Activated T-cell treated with anti-CD3 and anti-CD28 coated beads, Interleukin-2, amount 50 U/mL, for 24 hours (primary cell): ENCODE measurements at regions not wholly inside any gene's neighbourhood (a gene's known extent, or its start where the extent isn't known, plus 50 kb on each side); places are given as distances from the start of the nearest gene placed in this dataset.

Source experiments
- DNase-seq: peaks from one replicate; pipeline ENCODE4 v3.0.0-alpha.2; 2020
- H3K27ac Mint-ChIP-seq: 2 replicates; pipeline ENCODE4 v1.8.0; 2020; ENCODE audit warnings: mild to moderate bottlenecking, mixed read lengths
- H3K27me3 Mint-ChIP-seq: 2 replicates; pipeline ENCODE4 v1.8.0; 2020; ENCODE audit warnings: mixed read lengths
- H3K36me3 Mint-ChIP-seq: 2 replicates; pipeline ENCODE4 v1.8.0; 2020; ENCODE audit warnings: low read depth, mixed read lengths
- H3K4me1 Mint-ChIP-seq: 2 replicates; pipeline ENCODE4 v1.8.0; 2020; ENCODE audit warnings: low read depth, mixed read lengths
- H3K4me3 Mint-ChIP-seq: 2 replicates; pipeline ENCODE4 v1.8.0; 2020; ENCODE audit warnings: mild to moderate bottlenecking, moderate library complexity, mixed read lengths
- H3K9me3 Mint-ChIP-seq: 2 replicates; pipeline ENCODE4 v1.8.0; 2020; ENCODE audit warnings: mixed read lengths

DNA sequence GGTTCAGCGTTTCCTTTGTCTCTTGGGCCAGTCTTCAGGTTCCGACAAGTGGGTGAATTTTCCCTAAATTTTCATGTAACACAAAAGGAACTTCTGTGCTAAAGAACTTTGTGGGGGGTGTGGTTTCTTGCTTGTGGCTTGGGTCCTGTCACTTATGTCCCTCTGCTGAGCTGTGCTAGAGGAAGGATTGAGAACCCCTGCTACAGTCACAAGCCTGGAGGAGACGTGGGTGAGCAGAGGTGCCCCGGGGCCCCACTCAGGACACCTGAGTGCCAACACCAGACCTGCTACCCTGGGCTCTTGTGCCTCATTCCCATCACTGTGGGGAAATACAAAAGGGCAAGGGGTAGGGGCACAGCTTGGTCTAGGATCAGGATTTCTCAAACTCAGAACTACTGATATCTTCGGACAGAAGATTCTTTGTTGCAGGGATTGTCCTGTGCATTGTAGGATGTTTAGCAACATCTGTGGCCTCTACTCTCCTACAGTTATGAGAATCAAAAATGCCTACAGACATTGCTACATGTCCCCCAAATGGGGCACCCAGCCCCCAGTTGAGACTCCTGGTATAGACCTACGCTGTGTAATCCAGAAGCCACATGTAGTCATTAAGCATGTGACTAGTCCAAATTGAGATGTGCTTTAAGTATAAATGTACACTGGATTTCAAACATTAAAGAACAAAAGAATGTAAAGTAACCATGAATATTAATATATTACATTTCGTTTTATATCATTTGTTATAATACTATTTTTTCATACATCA lies 128.7 kb downstream of the LY86 start:
- H3K9me3 Mint-ChIP-seq: no peaks in the 10 kb centered on the region
- no peak overlapping the region for H3K4me3 Mint-ChIP-seq
- no peak for DNase-seq
- peaks cover 5% of the 10 kb centered on the region for H3K27me3 Mint-ChIP-seq
- H3K36me3 Mint-ChIP-seq: no peaks in the 10 kb centered on the region
- peaks cover 18% of the 10 kb centered on the region for H3K4me1 Mint-ChIP-seq
- H3K27ac Mint-ChIP-seq: no peak overlapping the region

- H3K4me3 Mint-ChIP-seq: no peak overlapping the region
- no peak for DNase-seq
- no peaks in the 10 kb centered on the region for H3K36me3 Mint-ChIP-seq
- H3K27ac Mint-ChIP-seq: no peak overlapping the region
- H3K27me3 Mint-ChIP-seq: no peaks in the 10 kb centered on the region
- H3K4me1 Mint-ChIP-seq: peaks cover 10% of the 10 kb centered on the region
- no peaks in the 10 kb centered on the region for H3K9me3 Mint-ChIP-seq
Observed at GRCh38 chr6:6717953-6718352, 129.4 kb downstream of the LY86 start.

- Mint-ChIP-seq H3K9me3 (no peaks in the 10 kb centered on the region), H3K36me3 (no peaks in the 10 kb centered on the region), H3K4me1 (peaks cover 13% of the 10 kb centered on the region), H3K27me3 (peaks cover 6% of the 10 kb centered on the region), H3K4me3 (no peak overlapping the region), H3K27ac (no peak overlapping the region)
- no peak for DNase-seq
Observed at GRCh38 chr6:6721606-6722005, 133.1 kb downstream of the LY86 start.

DNA sequence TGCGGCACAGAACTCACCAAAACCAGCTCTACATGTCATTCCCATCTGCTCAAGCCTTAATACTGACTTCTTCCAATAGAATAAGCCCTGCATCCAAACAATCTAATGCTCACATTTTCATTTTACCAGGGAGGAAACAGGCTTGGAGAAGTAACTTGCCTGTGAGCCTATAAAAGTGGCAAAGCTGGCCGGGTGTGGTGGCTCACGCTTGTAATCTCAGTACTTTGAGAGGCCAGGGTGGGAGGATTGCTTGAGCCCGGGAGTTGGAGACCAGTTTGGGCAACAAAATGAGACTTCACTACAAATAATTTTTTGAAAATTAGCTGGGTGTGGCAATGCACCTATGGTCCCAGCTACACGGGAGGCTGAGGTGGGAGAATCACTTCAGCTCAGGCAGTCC lies 133.7 kb downstream of the LY86 start:
- H3K36me3 Mint-ChIP-seq: no peaks in the 10 kb centered on the region
- H3K27ac Mint-ChIP-seq: no peak overlapping the region
- peaks cover 6% of the 10 kb centered on the region for H3K27me3 Mint-ChIP-seq
- no peak overlapping the region for H3K4me3 Mint-ChIP-seq
- no peak for DNase-seq
- no peaks in the 10 kb centered on the region for H3K9me3 Mint-ChIP-seq
- peaks cover 13% of the 10 kb centered on the region for H3K4me1 Mint-ChIP-seq

DNA sequence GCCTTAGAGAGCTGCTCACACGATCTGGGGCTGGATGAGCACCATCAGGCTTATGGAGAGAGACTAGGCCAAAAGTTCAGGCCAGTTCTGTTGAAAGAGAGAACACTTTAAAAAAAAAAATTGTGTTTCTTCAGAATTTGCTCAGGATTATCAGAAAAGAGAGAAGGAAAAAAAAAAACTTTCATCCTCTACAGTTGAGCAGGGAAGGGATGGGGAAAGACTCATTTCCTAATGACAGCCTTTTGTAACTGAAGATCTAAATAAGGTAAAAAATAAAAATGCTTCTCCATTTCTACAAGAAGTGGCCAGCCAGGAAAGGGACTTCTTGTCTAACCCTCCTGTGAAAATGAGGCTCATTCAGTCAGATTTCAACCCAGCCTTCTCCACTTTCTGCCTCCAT lies 134.8 kb downstream of the LY86 start:
- H3K4me3 Mint-ChIP-seq: no peak overlapping the region
- H3K4me1 Mint-ChIP-seq: peaks cover 7% of the 10 kb centered on the region
- no peaks in the 10 kb centered on the region for H3K36me3 Mint-ChIP-seq
- no peak overlapping the region for H3K27ac Mint-ChIP-seq
- no peaks in the 10 kb centered on the region for H3K9me3 Mint-ChIP-seq
- DNase-seq: no peak
- H3K27me3 Mint-ChIP-seq: peaks cover 6% of the 10 kb centered on the region

DNA sequence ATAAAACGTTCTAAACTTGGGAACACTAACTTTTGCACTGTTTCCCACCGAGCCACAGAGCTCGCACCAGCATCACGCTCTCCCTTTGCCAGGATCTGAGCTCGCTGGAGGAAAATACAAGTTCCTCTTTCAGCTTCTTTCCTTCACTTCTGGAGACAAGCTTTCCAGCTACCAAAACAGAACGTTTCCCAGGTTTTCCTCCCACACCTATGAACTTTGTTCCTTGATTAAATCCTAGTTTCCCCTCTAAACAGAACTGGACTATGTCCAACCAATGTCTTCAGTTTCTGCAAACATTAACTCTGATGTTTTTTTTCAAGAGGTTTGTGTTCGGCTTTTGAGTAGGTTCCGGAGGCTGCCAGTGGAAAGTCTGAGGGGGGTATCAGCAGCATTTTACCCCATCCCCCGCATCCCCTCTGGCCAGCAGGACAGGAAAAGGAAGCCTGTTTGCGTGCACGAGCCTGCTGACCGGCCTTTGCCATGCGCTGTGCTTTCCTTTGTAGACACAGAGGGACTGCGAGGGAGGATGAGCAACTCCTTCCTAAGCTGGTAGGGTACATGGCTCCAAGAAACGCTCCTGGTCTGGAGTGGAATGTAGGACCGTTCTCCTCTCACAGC lies 135.5 kb downstream of the LY86 start:
- H3K27me3 Mint-ChIP-seq: peaks cover 6% of the 10 kb centered on the region
- H3K27ac Mint-ChIP-seq: peak overlapping the region; percentile 55
- no peak for DNase-seq
- H3K36me3 Mint-ChIP-seq: no peaks in the 10 kb centered on the region
- H3K9me3 Mint-ChIP-seq: no peaks in the 10 kb centered on the region
- peaks cover 7% of the 10 kb centered on the region for H3K4me1 Mint-ChIP-seq
- peak overlapping the region; percentile 38 for H3K4me3 Mint-ChIP-seq

DNA sequence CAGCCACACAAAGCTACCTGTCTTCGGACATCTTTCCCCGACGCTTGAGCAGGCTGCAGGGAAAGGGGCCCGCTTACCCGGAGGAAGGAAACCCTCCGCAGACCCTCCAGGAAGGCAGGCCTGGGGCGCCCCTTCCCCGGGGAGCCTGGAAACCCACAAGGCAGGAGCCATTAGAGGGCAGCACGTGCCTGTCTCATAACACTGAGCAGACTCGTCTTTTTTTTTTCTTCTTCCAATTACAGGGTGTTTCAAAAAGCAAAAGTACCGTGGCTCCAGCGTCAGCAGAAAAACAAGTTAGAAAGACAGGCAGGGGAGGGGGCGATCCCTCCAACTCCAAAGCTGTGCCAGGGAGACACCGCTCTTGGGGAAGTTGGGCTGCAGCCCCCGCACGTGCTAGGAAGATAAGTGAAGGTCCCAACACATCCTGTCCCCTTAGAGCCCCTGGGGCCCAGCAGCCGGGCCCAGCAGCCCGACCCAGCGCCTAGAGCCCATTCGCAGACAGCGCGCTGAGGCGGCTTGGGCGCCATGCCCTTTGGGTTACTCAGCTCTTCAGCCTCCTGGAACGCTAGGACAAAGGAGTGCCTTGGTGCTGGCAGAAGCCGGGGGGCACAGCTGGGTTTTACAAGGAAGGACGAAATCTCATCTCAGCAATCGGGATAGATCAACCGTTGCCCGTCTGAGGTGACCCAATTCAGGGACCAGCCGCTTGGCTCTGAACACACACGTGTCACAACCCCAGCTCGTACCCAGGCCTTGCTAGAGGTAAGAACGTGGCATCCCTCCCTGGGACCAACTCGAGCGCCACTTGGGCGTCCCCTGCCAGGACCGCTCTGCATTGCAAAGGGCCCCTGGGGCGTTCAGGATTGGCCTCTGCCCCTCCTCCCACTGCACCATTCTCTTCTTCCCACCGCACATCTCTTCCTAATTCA lies 136.3 kb downstream of the LY86 start:
- Mint-ChIP-seq H3K9me3 (no peaks in the 10 kb centered on the region), H3K27me3 (peaks cover 6% of the 10 kb centered on the region), H3K4me1 (peaks cover 7% of the 10 kb centered on the region), H3K27ac (peak overlapping the region; percentile 55), H3K36me3 (no peaks in the 10 kb centered on the region), H3K4me3 (peak overlapping the region; percentile 38)
- DNase-seq: peak; percentile 73

DNA sequence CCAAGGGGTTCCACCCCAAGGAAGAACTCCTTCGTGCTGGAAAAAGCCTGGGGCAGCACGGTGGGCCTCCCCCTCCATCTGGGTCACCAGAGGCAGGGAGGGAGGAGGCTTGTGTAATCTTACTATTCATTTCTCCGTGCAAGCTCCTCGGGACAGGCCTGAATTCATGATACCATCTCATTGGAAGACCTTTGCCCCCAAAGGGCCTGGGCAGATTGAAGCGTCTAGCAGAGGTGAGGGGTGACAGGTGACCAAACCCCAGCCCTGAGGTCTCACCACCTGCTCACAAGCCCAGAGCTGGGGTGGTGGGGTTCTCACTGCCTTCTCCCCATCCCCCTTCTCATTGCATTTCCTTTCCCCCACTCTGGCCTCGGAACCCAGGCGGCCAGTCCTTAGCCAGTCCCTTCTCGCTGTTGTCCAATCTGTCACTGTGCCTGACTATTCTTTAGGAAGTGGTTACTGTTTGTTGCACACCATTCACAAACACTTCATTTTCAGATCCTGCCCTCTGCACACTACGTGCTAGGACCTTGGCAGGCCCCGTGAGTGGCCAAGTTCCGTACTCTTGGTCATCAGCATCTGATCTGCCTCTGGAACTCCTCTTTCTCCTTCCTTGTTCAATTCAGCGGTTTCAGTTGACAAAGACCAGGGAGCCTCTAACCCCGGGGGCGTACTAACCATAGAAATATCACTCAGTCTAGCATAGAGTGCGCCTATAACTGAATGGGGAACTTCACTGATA lies 137.1 kb downstream of the LY86 start:
- no peak for DNase-seq
- H3K27ac Mint-ChIP-seq: no peak overlapping the region
- peaks cover 7% of the 10 kb centered on the region for H3K4me1 Mint-ChIP-seq

GRCh38 chr6:6728169-6728941 lies 139.8 kb downstream of the LY86 start:
- H3K9me3 Mint-ChIP-seq: no peaks in the 10 kb centered on the region
- no peak overlapping the region for H3K4me3 Mint-ChIP-seq
- peaks cover 7% of the 10 kb centered on the region for H3K4me1 Mint-ChIP-seq
- H3K27me3 Mint-ChIP-seq: peaks cover 6% of the 10 kb centered on the region
- H3K27ac Mint-ChIP-seq: no peak overlapping the region
- DNase-seq: no peak
- H3K36me3 Mint-ChIP-seq: no peaks in the 10 kb centered on the region

More for the DNA sequence above, 137.1 kb downstream of the LY86 start:
- H3K36me3 Mint-ChIP-seq: no peaks in the 10 kb centered on the region
- no peak overlapping the region for H3K4me3 Mint-ChIP-seq
- no peaks in the 10 kb centered on the region for H3K9me3 Mint-ChIP-seq
- peaks cover 6% of the 10 kb centered on the region for H3K27me3 Mint-ChIP-seq

DNA sequence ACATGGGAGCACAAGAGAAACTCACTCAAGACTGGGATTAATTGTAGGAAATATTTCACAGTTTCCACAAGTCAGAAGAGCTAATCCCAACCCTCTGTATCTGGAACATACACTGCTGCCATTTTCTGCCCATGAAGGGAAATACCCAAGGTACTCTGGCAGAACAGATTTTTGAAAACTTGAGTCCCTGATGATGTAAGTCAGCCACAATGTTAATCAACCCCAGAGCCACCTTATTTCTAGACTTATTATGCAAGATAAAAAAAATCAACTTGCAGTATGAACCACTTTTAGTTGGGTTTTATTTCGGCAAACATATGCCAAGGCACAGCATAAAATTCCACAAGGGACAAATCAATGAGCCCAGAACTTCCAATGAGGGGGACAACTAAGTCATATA lies 141.5 kb downstream of the LY86 start:
- H3K4me3 Mint-ChIP-seq: no peak overlapping the region
- H3K27ac Mint-ChIP-seq: no peak overlapping the region
- no peaks in the 10 kb centered on the region for H3K9me3 Mint-ChIP-seq
- no peak for DNase-seq
- peaks cover 3% of the 10 kb centered on the region for H3K4me1 Mint-ChIP-seq
- no peaks in the 10 kb centered on the region for H3K36me3 Mint-ChIP-seq
- peaks cover 11% of the 10 kb centered on the region for H3K27me3 Mint-ChIP-seq

- H3K27ac Mint-ChIP-seq: no peak overlapping the region
- peaks cover 1% of the 10 kb centered on the region for H3K4me1 Mint-ChIP-seq
- H3K27me3 Mint-ChIP-seq: peaks cover 9% of the 10 kb centered on the region
- DNase-seq: no peak
- no peaks in the 10 kb centered on the region for H3K9me3 Mint-ChIP-seq
- H3K36me3 Mint-ChIP-seq: no peaks in the 10 kb centered on the region
- no peak overlapping the region for H3K4me3 Mint-ChIP-seq
Observed at GRCh38 chr6:6730831-6731230, 142.3 kb downstream of the LY86 start.

DNA sequence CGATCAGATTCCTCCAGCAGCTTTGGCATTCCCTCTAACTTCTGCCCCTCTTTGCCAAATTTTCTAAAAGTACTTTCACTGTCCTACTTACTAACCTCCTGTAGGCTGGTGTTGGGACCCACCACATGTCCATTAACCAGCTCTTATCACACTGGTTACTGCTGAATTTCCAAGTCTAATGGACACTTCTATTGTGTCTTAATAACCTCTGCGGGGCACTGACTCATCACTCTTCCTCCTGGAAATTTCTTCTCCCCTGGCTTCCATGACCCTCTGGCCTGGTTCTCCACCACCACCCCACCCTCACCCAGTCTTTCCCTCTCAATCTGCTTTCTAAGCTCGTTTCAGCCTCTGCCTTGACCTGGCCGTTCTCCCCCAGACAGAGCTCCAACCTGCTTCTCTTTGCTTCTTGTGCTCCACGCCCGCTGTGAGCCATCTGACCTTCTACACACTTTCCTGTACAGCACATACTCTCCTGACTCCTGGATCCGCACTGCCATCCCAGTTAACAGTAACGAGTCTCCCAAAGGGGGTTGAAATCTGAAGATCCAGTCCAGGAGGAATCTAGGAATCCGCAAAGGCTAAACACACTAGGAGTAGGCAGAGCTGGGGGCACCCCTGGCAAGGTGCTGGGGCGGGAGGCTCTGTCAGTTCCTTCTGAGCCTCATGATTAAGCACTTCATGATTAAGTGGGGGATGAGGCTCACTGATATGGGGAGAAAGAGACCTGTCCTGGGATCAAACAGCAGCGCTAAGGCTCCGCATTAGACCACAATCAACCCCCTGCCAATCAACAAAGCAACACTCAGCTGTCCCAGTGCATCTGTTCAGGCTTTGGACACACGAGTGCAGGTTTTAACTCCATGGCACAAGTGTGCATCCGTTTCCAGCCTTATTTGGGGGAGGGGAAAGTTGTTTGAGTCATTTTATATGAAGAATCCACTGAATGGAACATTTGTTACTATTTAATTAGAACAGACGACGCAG lies 146.3 kb downstream of the LY86 start:
- no peak for DNase-seq
- Mint-ChIP-seq H3K9me3 (no peaks in the 10 kb centered on the region), H3K4me1 (no peaks in the 10 kb centered on the region), H3K4me3 (no peak overlapping the region), H3K36me3 (no peaks in the 10 kb centered on the region), H3K27me3 (peaks cover 35% of the 10 kb centered on the region), H3K27ac (no peak overlapping the region)
